A172 (cell line): ENCODE measurements at regions not wholly inside any gene's neighbourhood (a gene's known extent, or its start where the extent isn't known, plus 50 kb on each side); places are given as distances from the start of the nearest gene placed in this dataset.

ENCODE experiments used
- DNase-seq: peaks from one replicate; pipeline ENCODE4 v3.0.0-alpha.2; 2015; ENCODE audit warnings: low spot score

DNA sequence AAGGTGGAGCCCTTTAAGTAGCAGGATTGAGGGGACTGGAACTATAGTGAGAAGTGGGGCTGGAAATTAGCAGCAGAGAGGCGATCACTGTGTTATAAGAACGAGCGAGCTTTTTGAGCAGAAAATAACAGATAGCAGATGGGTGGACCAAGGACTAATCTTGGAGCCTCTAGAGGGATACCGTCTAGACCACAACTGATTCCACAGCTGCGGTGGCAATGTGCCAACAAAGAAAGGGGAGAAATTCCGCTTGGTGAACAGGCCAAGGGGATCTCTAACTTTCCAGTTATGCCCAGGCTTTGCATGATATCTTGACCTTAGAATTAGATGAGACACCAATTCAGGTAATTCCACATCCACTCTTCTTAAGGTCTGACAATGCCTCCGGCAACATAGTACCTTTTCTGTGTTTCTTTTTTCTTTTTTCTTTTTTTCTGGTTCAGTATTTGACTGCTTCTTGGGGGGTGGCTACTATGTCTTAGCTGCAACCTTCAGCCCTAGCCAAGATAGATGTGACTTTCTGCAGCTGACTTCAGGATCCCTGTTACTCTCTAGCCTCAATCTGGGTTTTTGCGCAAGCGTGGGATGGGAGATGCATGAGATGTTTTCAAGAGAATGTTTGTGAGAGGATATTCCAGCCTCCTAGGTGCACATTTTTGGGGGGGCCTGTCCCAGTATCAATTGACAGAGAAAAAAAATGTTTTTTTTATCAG is 143.4 kb upstream of the CPSF6 start:
- DNase-seq: no peak

DNA sequence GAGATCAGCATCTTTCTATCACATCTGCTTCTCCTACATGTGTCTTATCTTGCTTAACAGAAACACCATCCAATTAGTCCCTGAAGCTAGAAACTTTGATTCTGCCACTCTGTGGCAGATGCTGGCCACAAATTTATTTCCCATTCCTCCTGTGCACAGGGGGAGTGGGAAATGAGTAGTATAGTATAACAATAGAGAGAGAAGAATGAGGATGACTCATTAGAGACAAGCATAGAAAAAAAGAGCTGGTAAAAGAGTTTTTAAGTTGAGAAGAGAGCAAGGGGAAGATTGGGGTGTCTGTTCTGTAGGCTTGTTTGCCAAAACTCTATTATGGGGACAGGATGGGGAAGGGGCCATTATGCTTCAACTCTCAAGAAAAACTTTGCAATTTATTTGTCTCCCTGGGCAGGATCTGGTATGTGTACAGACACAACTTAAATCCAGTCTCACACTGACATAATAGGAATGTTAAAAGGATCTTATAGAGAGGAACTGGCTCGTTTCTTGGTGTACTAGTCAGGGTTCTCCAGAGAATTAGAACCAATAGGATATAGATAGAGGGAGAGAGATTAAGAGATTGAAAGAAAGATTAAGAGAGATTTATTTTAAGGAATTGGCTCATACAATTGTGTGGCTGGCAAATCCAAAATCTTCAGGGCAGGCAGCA is 142.6 kb upstream of the CPSF6 start:
- peak; percentile 53 for DNase-seq

DNA sequence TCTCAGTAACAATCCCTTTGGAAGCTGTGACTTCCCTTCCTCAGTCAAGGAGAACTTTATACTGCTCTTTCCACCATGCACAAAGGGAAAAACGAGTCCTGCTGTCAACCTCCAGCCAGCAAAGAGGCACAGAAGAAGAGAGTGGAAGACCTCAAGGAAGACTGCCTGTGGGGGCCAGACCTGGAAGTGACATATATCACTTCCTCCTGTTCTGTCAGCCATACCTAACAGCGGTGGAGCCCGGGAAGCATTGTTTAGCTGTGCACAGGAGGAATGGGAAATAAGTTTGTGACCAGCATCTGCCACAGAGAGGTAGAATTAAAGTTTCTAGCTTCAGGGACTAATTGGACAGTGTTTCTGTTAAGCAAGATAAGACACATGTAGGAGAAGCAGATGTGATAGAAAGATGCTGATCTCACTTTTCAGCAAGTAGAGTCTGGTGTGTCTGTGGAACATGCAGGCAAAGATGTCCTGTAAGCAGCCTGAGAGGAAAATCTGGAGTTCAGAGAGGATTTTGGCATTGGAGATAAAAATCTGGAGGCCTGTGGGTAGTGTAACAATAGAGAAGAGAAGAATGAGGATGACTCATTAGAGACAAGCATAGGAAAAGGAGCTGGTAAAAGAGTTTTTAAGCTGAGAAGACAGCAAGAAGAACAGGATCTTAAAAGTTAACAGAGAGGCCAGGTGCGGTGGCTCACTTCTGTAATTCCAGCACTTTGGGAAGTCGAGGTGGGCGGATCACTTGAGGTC is 141.6 kb upstream of the CPSF6 start:
- peak; percentile 53 for DNase-seq

DNA sequence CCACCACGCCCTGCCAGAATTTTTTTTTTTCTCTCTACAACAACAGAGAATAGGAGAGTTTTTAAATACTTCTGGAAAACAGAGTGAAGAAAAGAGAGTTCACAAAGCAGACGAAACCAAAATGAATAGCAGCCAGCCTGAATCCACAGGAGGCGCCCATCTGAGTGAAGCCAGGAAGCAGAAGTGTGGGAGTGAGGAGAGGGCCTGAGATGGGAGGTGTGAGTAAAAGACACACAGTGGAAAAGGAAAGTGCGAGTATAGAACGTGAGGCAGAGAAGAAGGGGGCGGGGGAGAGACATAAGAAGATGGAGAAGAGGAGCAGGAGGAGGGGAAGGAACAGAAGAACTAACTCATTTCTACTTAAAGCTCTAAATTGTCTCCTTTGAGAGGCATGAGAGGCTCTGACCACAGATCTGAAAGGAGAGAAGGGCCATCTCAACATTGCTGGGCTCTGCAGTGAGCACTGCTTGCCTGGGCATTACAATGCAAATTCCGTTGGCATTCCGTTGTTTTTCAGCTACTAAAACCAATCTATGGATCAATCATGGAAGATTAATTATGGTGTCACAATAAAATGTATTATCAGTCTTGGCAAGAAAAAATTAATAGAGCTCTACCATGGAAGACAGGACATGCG is 140.1 kb upstream of the CPSF6 start:
- no peak for DNase-seq

DNA sequence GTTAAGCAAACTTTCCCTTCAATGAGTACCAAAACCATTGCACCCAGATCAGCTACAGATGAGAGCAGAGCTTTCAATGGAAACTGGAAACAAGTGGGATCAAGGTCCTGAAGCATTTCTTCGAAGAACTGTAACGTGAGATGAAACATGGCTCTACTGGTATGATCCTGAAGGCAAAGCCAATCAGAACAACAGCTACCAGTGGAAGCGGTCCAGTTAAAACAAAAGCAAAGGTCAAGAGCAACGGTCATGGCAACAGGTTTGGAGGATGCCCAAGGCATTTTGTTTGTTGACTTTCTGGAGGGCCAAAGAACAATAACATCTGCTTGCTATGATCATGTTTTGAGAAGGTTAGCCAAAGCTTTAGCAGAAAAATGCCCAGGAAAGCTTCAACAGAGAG is 137.9 kb upstream of the CPSF6 start:
- no peak for DNase-seq

DNA sequence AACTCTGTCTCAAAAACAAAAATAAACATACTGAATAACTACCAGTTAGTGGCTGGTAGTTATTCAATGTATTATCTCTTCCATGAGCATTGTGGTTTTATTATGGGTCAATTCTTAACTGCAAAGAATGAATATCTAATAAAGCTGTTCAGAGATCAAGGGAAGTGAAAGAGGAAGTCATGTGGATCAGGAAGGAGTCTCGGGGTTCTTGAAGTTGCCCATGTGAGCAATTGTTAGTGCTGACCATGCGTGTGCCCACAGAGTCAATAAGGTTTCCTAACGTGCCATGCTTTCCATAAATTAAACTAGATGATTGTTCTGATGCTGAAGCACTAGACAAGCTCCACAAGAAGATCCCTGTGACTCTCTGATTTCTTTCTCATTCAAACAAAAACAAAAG is 136.5 kb upstream of the CPSF6 start:
- no peak for DNase-seq

DNA sequence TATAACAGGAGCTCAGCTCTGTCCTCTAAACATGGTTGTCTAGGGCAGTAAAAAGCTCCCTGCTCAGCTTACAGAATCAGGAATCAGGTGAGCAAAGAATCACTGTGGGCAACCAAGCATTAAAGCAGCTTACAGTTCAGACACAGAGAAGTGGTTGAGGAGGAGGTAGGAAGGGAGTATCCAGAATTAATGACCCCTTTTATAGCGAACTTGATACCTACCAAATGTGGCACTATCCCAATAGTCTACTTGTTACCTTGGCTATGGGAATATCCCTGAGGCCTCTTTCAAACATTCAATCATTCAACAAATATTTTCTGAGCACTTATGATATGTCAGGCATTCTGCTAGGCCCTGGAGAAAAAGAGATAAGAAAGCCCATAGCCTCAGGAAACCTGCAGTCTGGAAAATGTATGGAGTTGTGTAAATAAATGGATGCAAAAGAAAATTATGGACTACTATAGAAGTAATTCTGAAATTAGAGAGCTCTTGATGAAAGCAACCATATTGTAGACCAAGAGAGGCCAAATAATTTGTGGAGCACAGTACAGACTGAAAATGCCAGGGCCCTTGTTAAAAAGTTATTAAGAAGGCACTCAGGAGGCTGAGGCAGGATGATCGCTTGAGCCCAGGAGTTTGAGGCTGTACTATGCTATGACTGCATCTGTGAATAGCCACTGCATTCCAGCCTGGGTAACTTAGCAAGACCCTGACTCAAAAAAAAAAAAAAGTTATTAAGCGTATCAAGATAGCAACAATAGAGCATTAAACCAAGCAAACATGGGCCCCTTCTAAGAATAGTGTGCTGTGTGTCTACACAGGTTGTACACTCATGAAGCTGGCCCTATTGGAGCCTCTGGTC is 134.0 kb upstream of the CPSF6 start:
- no peak for DNase-seq

DNA sequence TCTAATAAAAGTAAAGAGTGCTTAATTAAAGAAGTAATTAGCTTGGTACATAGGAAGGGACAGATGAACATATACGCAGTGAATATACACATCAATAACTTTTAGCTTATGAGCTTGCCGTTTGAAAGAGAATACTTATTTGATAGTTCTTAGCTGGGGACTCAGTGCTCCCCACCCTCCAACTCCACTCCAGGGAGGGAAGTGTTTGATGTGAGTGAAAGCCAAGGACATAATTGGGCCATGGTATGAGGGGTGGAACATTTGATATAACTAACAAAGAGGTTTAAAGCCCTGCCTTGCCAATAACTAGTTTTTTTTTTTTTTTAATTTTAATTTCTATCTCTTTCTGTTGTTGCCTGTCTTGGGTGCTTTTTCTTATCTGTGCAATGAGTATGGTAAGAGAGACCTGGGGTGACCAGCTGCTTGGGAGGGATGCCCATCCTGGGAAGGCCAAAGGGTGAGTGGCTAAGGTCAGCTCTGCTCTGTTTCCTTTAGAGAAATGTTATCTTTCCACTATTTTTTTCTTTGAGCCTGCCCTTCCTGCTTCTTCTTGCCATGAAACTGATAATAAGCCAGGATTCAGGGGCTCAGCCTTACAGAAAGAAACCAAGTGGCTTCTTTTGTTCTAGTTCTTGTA is 132.8 kb upstream of the CPSF6 start:
- no peak for DNase-seq

DNA sequence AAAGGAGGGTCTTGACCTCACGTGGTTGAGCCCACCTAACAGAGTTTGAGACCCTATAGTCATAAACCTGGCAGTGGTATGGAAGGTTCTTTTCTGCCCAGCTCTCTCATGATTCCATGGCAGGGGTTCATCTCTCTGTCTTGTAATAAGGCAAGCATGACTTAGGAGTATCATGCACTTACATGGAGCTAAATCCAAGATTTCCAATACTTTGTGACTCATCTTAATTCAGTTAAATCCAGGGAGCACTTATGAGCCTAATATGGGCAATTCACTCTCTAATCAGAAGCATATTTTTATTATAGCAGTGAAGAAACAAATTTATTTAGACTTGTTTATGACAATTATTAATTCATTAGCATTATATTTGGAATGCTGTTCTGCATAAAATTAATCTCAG is 131.8 kb upstream of the CPSF6 start:
- no peak for DNase-seq

DNA sequence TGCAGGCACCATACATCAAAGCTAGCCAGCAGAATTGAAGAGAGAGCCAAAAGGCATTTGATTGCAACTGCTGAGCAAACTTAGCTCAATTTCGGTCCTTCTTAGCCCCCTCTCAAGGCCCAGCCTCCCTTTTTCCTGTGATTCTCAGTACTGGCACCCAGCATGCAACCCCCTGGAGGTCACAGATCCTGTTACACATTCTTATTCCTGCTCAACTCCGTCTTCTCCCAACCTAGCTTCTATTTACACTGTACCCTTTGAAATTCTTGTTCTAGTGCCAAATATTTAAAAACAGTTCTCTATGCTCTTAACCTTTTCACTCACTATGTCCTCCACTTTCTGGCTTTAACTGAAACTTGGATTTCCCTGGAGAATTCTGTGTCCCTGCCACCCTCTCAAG is 131.3 kb upstream of the CPSF6 start:
- no peak for DNase-seq

DNA sequence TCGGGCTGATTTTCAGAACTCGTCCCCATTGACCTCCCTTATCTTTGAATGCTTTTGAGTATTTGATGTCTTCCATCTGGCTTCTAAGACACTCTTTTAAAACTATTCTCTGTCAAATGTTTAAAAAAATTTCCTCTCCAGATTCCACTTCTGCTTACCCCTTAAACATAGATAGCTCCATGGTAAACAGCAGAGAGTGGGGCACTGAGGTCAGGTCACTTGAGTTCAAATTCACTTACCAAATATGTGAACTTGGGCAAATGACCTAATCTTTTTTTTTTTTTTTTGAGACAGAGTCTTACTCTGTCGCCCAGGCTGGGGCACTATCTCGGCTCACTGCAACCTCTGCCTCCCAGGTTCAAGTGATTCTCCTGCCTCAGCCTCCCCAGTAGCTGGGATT is 126.8 kb upstream of the CPSF6 start:
- DNase-seq: no peak

DNA sequence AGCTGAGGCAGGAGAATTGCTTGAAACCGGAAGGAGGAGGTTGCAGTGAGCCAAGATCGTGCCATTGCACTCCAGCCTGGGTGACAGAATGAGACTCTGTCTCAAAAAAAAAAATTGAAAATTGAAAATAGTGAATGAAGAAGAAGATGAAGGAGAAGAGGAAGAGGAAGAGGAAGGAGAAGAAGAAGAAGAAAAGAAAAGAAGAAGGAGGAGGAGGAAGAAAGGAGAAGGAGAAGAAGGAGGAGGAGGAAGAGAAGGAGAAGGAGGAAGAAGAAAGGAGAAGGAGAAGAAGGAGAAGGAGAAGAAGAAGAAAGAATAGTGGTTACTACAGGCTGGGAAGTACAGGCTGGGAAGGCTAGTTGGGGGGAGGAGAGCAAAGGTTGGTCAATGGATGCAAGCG is 124.3 kb upstream of the CPSF6 start:
- no peak for DNase-seq

DNA sequence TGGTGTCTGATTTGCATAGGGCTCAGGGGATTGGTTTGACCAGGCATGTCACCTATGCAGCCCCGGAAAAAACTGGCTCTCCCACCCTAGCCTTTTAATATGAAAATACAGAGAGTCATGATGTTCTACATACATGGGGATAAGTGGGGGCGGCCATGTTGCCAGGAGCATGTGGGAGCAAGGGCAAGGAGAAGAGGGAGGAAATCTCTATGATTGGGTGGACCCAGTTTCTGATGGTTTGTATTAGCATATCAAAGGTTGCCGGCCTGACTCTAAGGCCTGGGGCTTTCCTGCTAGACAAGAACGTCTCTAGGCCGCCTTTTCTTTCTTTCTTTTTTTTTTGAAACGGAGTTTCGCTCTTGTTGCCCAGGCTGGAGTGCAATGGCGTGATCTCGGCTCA is 123.4 kb upstream of the CPSF6 start:
- DNase-seq: no peak

DNA sequence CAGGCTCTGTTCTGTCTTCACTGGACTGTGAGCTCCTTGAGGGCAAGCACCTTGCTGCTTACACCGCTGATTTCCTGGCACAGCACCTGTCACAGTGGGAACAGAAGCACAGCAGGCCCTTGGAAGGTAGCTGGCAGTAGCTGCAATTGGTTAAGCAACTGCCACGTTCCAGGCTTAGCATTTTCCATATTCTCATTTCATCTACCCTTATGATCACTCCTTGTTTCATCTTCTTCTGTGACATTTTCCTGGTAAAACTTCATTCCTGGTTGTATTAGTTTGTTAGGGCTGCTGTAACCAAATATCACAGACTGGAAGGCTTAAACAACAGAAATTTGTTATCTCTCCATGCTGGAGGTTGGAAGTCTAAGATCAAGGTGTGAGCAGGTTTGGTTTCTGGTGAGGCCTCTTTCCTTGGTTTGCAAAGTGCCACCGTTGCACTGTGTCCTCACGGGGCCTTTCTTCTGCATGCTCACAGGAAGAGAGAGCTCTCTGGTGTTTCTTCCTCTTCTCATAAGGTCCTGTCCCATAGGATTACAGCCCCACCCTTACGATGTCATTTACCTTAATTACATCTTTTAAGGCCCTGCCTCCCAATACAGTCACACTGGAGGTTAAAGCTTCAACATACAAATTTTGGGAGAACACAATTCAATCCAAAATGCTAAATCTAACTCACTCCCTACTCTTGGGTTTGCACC is 121.7 kb upstream of the CPSF6 start:
- DNase-seq: no peak

DNA sequence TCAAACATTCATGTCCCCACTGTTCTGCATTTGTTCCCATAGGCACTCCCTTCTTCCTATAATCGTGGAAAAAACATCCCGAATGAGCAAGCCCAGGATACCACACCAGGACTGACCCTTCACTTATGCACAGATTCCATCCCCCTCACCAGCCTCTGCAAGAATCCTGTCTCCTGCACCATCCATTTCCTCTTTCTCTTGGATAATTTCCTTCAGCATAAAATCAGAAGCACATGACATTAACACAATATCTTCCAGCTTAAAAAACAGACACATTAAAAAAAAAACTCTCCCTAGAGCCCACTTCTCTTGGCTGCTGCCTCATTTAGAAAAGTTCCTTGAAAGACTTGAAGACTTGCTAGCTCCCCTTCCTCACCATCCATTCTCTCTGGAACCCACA is 120.9 kb upstream of the CPSF6 start:
- DNase-seq: no peak

DNA sequence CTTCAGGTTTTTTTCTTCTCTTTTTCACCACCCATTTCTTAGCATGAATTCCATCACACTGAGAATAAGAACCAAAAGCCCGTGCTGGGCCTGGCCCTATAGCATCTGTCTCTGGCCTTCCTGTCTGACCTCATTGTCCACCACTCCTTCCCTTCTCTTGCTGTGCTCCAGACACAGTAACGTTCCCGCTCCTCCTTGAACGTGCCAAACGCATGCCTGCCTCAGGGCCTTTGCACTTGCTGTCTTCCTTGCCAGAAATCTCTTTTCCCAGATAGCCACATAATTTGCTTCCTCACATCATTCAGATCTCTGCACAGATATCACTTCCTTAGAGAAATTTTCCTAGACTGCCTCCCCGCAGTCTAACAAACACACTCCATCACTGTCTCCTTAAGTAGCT is 119.6 kb upstream of the CPSF6 start:
- no peak for DNase-seq

DNA sequence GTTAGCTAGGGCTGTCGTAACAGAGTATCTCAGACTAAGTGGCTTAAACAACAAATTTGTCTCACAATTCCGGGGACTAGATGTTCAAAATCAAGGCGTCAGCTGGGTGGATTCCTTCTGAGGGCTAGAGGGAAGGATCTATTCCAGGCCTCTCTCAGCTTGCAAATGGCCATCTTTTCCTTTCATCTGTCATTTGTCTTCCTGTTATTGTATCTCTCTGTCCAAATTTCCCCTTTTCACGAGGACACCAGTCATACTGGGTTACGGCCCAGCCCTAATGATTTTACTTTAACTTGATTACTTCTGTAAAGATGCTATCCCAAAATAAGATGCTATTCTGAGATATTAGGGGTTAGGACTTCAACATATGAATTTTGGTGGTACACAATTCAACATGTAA is 119.0 kb upstream of the CPSF6 start:
- no peak for DNase-seq

DNA sequence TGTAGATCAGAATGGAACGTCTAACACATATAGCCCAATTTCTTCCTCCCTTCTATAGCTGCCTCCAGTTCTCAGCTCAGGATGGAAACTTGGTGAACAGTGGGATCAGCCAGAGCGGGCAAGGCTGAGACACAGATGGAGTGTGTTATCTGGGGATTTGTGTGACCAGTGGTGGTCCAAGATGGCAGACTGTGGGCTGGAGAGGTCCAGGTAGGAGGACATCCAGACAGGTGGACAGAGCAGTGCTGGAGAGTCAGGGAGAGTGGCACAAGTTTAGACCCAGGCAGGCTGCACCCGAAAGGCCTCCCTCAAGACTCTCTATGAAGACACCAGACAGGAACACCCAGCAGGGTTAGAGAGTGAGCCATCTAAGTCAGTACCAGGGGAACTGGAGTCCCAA is 116.1 kb upstream of the CPSF6 start:
- no peak for DNase-seq

DNA sequence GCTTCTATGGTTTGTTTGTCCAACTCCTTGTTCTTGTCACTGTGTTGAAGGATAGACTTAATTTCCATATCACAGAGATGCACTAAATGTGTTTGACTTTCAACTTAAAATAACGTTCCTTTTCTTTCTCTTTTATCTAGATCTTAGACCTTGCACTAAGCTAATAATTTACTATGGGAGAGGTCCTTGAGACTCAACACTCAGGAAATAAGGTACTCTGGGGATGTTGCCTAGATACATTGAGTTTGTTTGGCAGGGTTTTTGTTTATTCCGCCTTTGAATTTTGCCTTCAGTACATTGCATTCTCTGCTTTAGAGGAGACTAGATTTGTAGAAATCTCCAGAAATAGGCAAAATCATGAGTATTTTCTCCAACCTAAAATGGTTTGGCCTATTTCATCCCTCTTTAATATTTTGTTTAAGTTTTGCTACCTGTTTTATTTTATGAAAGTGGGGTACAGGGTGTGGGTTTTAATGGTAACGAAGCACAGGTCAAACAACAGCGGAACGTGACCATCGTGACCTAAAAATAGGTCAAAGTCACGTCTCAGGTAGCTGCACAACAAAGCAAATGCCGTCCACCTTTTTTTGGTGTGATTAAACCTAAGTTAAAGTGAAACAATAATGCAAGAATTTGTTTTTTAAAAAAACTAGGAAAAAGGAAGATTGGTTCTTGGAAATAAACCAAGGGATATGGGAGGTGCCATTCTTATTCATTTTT is 115.3 kb upstream of the CPSF6 start:
- no peak for DNase-seq

DNA sequence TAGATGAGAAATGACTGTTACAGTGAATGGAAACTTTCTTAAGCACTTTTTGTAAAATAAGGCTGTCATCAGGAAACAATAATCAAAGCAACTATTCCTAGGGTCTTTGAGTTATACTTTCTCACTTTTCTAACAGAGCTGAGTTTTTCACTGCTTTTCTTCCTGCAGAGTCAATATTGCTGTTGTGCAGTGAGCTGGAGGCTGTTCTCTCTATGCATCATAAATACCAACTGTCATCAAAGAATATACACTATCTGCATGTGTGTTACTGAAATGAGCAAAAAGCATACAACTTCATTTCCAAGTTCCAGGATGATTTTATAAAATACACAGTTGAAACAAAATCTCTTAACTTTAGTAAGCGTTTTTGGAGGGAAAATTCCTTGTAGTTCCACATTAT is 110.4 kb upstream of the CPSF6 start:
- no peak for DNase-seq
